NCI-H526 treated with DMSO at 0.1 percent for 48 hours (cell line): ENCODE measurements at regions not wholly inside any gene's neighbourhood (a gene's known extent, or its start where the extent isn't known, plus 50 kb on each side); places are given as distances from the start of the nearest gene placed in this dataset.
"Not testable (repeated sequence)": the region's sequence is repeated elsewhere in the genome, so short reads cannot be mapped to it uniquely, and the experiment has no call there.

Experiments used
- DNase-seq: peaks from one replicate; lab custom pipeline; 2025; lab: John Stamatoyannopoulos, UW

DNA sequence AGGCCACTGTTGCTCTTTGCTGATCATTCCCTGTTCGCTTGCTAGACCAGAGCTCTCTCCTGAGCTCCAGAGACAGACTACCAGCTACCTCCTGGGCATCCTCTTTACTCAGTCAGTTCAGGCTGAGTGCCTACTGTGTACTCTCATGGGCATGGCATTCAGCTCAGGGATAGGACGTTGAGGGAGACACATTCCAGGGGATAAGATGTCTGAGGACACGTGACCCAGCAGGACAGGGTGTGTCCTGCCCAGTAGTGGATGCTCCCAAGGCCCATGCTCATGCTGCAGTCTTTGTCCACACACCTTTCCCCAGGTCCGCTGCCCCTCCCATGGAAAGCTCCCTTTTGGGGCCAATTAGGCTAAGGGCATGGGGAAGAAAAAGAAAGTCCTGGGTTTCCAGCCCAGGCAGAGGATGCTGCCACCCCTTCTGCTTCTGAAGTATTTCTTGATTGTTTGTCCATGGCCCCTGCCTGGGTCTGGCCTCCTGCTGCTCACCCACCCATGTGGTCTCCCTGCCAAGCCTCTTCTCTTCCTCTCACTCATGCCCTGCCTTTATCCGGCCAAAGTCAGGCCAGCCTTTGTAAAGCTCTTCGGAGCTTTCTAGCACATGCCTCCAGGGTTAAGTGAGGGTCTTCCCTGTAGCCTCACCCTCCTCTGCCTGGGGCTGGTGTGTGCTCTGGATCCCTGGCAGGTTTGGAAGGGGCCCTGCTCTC, 60.5 kb upstream of the PITX1 start:
- DNase-seq: no peak

DNA sequence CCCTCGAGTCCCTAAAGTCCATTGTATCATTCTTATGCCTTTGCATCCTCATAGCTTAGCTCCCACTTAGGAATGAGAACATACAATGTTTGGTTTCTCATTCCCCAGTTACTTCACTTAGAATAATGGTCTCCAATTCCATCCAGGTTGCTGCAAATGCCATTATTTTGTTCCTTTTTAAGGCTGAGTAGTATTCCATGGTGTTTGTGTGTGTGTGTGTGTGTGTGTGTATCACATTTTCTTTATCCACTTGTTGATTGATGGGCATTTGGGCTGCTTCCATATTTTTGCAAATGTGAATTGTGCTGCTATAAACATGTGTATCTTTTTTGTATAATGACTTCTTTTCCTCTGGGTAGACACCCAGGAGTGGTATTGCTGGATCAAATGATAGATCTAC, 59.5 kb upstream of the PITX1 start:
- DNase-seq: not testable (repeated sequence)

DNA sequence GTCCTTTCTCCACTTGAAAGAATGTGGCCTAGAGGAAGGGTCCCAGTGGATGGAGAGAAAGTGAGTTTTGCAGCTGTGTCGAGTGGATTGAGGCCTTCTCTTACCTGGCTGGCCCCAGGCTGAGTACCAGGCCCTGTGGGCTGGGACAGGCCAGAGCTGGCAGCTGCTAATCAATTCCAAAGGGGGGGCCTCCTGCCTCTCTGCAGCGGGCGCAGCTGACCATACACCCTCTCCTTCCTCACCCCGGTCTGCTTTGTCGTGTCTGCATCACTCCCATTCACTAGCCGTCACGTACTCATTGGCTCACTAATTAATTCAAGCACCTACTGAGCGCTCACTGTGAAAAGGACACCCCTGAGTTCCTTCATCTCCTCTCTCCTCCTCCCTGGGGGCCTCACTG, 58.4 kb upstream of the PITX1 start:
- no peak for DNase-seq

DNA sequence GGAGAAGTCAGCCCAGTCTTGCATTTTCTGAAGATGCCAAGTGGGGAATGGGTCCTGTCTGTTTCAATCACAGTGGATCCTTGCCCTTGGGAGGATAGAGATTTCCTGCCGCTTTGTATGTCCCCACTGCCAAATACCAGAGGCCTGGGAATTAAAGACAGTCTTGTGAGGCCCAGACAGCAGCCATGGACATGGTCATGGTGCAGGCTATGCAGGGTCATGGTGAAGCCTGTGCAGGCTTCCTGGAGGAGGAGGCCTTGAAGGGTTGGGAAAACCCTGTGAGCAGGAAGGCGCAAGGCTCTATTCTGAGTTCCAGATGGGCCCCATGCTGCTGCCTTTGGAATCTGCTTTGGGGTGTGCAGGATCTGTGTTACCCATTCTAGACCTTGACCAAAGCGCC, 57.3 kb upstream of the PITX1 start:
- no peak for DNase-seq

DNA sequence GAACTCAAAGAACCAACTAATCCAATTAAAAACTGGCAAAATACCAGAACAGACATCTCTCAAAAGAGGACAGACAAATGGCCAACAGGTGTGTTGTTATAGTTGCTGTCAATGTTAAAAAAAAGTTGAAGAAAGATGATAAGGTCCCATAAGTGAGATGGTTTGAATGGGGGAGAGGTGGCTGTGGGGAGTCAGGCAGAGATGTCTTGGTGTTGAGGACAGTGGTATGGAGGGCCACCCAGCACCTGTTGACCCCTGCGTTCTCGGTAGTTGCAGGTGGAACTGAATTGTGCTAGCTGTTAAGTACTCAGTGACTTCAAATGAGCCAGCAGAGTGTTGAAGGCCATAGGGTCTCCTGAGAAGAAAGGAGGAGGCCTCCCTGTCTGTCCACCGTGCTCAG, 55.9 kb upstream of the PITX1 start:
- no peak for DNase-seq

DNA sequence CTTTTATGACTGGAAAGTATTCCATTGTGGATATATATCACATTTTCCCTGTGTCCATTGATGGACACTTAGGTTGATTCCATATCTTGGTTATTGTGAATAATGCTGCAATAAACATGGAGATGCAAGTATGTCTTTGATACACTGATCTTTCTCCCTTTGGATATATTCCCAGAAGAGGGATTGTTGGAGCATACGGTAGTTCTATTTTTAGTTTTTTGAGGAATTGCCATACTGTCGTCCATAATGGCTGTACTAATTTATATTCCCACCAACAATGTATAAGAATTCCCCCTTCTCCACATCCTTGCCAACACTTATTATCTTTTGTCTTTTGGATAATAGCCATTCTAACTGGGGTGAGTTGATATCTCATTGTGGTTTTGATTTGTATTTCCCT, 54.9 kb upstream of the PITX1 start:
- DNase-seq: no peak

DNA sequence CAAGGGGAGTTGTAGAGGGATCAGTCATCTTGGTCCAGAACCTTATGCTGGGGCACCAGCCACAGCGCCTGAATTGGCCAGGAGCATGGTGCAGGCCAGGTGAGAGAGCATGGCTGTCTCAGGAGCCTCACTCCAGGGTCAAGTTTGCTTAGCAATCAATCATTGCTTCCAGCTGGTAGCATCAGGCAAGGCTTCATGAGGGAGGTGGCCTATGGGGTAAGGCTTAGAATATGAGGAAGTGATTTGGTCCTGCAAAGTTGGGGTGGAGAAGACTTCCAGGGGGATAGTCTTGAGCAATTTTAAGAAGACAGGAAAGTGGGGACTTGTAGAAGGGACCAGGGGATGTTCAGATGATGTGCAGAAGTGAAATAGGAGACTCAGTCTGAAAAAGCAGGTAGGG, 53.9 kb upstream of the PITX1 start:
- no peak for DNase-seq

DNA sequence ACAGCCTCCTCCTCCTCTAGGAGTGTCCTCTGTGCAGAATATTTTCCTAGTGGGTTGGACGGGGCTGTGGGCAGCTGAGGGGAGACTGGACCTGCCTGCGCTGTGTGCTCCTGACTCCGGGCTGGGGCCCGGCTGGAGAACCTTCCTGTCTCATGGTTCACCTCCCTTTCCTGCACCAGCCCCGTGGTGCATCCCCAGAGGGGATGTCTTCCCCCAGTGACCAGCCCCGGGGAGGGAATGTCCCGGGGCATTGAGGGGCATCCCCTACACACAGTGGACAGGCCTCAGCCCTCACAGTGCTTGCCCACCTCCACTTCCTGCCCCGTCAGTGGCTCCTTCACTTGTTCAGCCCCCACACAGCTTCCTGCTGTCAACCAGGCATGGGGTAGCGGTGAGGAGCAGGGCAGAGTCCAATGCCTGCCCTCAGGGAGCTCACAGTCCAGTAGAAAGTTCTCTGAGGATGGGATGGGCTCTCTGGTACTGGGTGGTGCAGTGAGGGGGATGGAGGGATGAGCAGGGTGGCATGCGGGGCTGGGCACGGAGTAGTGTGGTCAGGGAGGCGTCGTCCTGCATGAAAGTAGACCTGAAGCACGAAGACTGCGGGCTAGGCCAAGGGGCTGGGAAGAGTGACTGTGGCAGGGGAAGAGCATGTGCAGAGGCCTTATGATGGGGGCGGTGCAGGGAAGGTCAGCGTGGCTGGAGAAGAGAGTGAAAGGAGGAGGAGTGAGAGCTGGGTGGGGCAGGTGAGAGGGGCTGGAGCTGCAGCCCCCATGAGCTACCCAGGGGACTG, 52.1 kb upstream of the PITX1 start:
- no peak for DNase-seq

DNA sequence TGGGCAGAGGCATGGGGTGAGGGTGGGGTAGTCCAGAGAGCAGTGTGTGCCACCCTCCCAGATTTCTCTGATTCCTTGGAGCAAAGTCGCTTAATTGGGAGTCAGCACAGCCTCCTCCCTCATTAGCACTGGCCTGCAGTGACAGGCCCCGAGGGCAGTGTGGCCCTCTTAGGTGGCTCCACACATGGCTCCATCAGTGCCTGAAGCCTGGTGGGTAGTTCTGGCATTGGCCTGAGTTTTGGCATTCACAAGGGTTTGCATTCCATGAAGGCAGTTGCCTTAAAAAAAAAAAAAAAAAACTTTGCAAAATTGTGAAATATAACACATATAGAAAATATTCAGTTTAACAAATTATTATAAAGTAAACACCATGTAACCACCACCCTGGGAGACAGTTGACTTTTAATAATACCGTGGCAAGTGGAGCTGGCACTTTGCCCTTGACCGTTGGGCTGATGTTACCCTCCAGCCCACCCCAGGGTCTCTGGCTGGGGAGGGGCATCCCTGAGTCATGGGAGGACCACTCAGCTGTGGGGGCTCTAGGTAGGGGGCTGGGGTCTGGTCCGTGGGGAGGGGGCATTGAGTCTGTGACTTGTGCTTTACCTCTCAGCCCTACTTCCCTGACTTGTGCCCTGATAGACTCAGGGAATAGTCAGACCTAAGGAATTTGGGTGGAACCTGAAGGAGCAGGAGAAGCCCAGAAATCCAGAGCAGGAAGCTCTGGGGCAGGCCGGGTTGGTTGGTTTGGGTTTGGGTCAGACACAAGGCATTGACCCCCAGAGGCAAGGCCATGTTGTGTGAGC, 51.3 kb upstream of the PITX1 start:
- DNase-seq: no peak
